DMS53 (cell line): ENCODE measurements at regions not wholly inside any gene's neighbourhood (a gene's known extent, or its start where the extent isn't known, plus 50 kb on each side); places are given as distances from the start of the nearest gene placed in this dataset.

ENCODE experiments used
- DNase-seq: peaks from one replicate; lab custom pipeline; 2025; lab: John Stamatoyannopoulos, UW

GRCh38 chr20:34163307-34163706, 51.3 kb upstream of the EIF2S2 start:
- DNase-seq, result peak; percentile 44

DNA sequence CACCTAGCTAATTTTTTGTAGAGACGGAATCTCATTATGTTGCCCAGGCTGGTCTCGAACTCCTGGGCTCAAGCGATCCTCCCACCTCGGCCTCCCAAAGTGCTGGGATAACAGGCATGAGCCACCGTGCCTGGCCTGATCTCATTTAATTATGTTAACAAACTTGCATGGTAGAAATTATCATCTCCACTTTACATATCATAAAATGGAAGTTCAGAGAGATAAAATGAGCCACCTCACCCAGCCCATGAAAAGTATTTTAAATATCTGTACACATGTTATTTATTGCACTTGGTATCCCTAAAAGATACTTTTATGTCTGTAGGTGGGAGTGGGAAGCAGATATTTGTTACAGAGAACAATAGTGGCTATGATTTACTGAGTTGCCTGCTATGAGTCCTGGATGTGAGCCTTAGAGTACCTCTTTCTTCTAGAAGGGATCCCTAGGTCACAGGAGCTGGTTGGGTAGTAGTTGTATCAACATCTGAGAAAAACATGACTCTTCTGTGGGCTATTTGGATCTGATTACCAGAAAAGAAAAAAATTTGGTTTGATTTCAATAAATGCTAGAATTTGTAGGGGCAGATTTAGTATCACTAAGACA, 52.4 kb upstream of the EIF2S2 start:
- DNase-seq, result no peak

DNA sequence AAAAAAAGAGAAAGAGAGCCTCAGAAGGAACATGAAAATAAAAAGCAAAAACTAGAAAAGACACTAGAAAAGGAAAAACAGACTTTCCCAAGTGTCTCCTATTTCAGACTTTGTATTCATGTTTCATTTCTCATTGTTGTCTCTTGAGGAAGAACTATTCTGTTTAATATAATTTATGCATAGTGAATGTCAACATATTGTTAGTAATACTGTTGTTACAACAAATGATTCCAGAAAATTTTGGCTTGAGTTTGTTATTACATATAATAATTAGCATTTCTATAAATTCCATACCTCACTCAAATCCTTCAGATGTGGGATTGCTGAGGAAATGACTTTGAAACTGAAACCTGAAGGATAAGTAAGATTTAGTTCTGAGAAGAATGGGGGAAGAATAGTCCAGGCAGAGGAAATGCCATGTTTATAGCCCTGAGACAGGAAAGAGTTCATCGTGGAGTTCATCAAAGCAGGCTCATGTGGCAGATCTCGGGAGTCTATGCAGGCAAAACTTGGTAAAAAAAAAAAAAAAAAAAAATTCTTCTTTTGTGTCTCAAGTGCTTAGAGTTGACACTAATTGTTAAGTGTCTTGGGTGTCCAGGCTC, 53.1 kb upstream of the EIF2S2 start:
- DNase-seq, result peak; percentile 9

DNA sequence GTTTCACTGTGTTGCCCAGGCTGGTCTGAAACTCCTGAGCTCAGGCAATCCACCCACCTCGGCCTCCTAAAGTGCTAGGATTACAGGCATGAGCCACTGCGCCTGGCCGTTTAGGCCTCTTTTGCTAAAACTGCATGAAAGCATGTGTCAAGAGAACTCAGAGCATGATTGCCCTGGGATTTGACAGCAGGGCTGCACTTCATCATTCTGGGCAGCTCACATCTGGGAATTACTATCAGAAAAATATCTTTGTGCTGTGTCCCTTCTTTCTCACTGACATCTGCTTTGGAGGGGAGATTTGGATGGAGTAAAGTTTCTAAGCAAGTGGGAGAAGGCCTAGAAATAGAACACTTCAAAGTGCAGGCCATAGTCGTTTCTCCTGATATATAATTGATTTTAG, 59.6 kb upstream of the EIF2S2 start:
- no peak for DNase-seq

DNA sequence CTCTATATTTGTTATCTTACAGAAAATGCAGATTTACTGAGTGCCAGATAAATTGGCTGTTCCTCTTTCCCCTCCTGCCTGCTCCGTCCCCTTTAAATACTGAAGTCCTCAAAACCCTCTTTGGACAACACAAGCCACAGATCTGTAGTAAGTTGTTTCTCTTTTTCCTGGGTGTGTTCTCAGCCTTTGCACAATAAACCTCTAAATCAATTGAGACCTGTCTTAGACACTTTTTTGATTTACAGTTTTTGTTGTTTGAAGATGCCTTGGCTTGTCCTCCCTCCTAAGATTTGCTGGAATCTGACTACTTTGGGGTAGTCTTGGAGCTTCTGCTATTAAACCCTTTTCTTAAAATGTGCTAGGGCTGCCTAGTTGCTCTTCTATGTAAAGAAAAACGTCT, 60.9 kb upstream of the EIF2S2 start:
- DNase-seq, result no peak

GRCh38 chr20:34175079-34175478, 63.0 kb upstream of the EIF2S2 start:
- no peak for DNase-seq

GRCh38 chr20:34175879-34176278, 63.8 kb upstream of the EIF2S2 start:
- DNase-seq, result no peak

GRCh38 chr20:34177052-34177451, 64.2 kb upstream of the ASIP start:
- no peak for DNase-seq

GRCh38 chr20:34179637-34180360, 61.4 kb upstream of the ASIP start:
- DNase-seq, result no peak

GRCh38 chr20:34180460-34181120, 60.6 kb upstream of the ASIP start:
- no peak for DNase-seq

DNA sequence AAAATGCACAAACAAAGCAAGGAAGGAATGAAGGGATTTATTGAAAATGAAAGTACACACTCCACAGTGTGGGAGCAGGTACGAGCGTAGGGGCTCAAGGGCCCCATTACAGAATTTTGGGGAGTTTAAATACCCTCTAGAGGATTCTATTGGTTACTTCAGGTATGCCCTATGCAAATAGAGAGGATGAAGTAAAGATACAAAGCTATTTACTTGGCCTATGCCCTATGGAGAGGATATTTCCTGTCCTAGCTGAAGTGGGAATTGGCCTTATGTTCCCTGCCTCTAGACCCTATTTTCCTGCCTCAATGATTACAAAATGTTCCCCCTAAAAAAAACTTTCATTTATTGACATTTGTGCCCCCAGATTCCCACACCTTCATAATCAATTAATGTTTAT, 59.7 kb upstream of the ASIP start:
- DNase-seq, result no peak

- no peak for DNase-seq
Observed at GRCh38 chr20:34185766-34186620, 55.2 kb upstream of the ASIP start.

- DNase-seq, result no peak
Observed at GRCh38 chr20:34189572-34190163, 51.6 kb upstream of the ASIP start.

DNA sequence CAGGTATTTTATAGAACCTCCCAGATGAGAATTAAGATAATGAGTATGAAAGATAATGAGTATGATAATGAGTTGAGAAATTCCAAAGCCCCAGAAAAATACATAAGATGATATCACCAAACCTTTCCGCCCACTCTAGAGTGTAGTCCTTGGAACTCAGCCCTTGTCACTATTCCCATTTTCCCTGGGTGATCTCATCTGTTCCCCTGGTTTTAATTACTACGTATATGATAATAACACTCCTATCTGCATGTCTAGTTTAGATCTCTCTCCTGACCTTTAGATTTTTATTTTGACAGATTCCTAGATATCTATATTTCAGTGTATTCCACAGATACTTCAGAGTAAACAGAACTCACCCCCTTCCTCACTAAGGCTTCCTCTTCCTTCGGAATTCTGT, 51.0 kb upstream of the ASIP start:
- no peak for DNase-seq

DNA sequence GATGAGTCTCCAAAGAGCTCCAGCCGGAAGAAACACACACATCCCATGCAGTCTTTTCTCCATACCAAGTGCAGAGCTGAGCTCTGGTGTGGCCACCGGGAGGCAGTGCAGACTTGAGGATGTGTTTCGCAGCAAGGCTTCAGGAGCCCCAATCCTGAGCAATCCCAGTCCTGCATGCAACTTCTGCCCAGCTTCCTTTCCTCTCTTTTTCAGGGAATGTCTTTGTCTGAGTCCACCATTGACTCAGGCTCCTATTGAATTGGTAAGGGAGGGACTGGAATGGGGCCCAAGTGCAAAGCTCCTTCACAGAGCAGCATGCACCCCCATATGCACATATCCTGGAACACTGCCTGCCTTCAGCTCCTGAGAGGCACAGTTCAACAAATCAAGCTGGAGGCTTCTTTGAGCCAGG, 50.5 kb upstream of the ASIP start:
- peak; percentile 89 for DNase-seq
